NCI-H1105 (cell line): ENCODE measurements at regions not wholly inside any gene's neighbourhood (a gene's known extent, or its start where the extent isn't known, plus 50 kb on each side); places are given as distances from the start of the nearest gene placed in this dataset.
A peak's percentile ranks its signal among the peaks of the same experiment; 100 is the strongest.

Experiments
- DNase-seq: peaks from one replicate; lab custom pipeline; 2025; lab: John Stamatoyannopoulos, UW

GRCh38 chr5:26828294-26828693, 210.1 kb downstream of the CDH9 start:
- no peak for DNase-seq

GRCh38 chr5:26813235-26813634, 225.2 kb downstream of the CDH9 start:
- no peak for DNase-seq

- DNase-seq: no peak
These were observed 225.7 kb downstream of the CDH9 start for GRCh38 chr5:26812714-26813113.

GRCh38 chr5:26807231-26808199, 230.9 kb downstream of the CDH9 start:
- no peak for DNase-seq

- peak; percentile 16 for DNase-seq
These were observed 233.3 kb downstream of the CDH9 start for GRCh38 chr5:26805076-26805475.

- DNase-seq: no peak
These were observed 235.4 kb downstream of the CDH9 start for GRCh38 chr5:26802944-26803343.

- no peak for DNase-seq
These were observed 247.0 kb downstream of the CDH9 start for GRCh38 chr5:26791433-26791832.

GRCh38 chr5:26791021-26791420, 247.4 kb downstream of the CDH9 start:
- no peak for DNase-seq

- DNase-seq: no peak
These were observed 275.2 kb downstream of the CDH9 start for GRCh38 chr5:26763215-26763614.

- no peak for DNase-seq
These were observed 276.9 kb downstream of the CDH9 start for GRCh38 chr5:26761446-26761845.

GRCh38 chr5:26761045-26761444, 277.3 kb downstream of the CDH9 start:
- DNase-seq: peak; percentile 80

- DNase-seq: no peak
These were observed 280.4 kb downstream of the CDH9 start for GRCh38 chr5:26757941-26758340.

GRCh38 chr5:26749829-26750228, 288.6 kb downstream of the CDH9 start:
- no peak for DNase-seq

- DNase-seq: no peak
These were observed 298.2 kb downstream of the CDH9 start for GRCh38 chr5:26740182-26740581.

- DNase-seq: no peak
These were observed 300.8 kb downstream of the CDH9 start for GRCh38 chr5:26737348-26738265.

GRCh38 chr5:26727916-26728315, 310.5 kb downstream of the CDH9 start:
- no peak for DNase-seq

- no peak for DNase-seq
These were observed 318.6 kb downstream of the CDH9 start for GRCh38 chr5:26719803-26720202.

GRCh38 chr5:26700759-26701384, 337.5 kb downstream of the CDH9 start:
- peak; percentile 18 for DNase-seq

GRCh38 chr5:26692952-26693351, 345.4 kb downstream of the CDH9 start:
- no peak for DNase-seq

GRCh38 chr5:26691486-26691885, 346.9 kb downstream of the CDH9 start:
- no peak for DNase-seq

GRCh38 chr5:26690511-26690910, 347.9 kb downstream of the CDH9 start:
- DNase-seq: no peak

- DNase-seq: peak; percentile 79
These were observed 356.5 kb downstream of the CDH9 start for GRCh38 chr5:26681861-26682260.
